ENCODE measurements at regions not wholly inside any gene's neighbourhood (a gene's known extent, or its start where the extent isn't known, plus 50 kb on each side); places are given as distances from the start of the nearest gene placed in this dataset.

DNA sequence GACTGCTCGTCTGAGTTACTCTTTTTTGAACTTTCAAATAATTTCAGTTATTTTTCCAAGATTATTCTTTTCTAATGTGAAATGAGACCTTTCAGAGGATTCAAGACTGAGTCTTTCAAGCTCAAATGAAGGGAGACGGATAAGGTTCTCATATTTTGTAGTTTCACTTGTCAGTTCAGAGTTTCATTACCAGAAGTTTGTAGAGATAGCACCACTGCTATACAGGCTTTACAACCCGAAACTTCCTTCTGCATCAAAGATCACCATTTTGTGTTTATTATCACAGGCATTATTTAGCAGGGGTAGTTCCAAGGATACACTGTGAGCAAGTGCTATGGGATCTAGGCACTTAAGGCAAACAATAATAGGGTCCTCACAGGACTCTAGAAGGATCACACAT lies 74.7 kb upstream of the EPHA7 start:
- DNase-seq: no peak

DNA sequence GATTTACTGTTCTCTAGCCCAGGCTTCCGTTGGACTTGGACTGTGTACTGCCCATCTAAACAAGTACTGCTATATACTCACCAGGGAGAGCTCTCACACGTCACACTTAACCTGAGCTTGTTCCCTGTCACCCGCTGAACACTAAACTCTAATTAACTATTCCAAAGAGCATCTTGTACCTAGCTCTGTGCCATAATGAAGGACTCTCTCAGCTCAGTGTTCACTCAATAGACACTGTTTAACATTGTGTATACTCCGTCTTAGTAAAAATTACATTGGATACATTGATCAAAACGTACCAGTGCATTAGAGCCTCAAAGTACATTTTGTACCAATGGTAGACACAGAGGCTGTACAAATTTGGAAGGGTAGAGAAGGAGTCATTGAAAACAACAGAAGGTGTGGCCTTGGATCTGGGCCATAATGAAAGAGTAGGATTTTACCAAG lies 55.4 kb upstream of the EPHA7 start:
- no peak for DNase-seq

DNA sequence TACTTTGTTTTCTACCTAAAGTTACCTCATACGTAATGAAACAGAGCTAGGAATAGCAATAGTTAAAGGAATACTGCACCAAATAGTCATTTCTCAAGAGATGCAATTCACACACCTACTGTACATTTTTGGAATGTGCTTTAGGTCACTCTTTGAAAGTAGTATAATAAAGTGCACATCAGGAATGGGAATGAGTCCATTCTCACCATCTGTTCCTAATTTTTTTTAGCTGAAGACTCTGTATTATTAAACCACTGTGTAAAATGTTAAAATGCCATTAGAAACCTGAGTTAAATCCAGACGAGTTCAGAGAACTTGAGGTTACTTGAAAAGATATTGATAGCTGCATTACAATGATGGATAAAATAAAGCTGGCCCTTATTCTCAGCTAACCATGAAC lies 51.9 kb upstream of the EPHA7 start:
- no peak for DNase-seq

Measured in midbrain (tissue), 1 donor.